SU-DHL-6 (cell line): ENCODE measurements at regions not wholly inside any gene's neighbourhood (a gene's known extent, or its start where the extent isn't known, plus 50 kb on each side); places are given as distances from the start of the nearest gene placed in this dataset.

ENCODE experiments used
- CTCF ChIP-seq: fragments of 200-600 bp; sonication (generic); IDR thresholded peaks from one replicate; pipeline ENCODE4 v1.5.1; 2017; ENCODE audit warnings: antibody characterized with exemption, mild to moderate bottlenecking, low read length, moderate library complexity; ENCODE audit not compliant: insufficient read depth, poor library complexity, severe bottlenecking
- EZH2phosphoT487 ChIP-seq: fragments of 200-600 bp; sonication (generic), shearing (Covaris generic); conservative IDR thresholded peaks from 2 replicates; pipeline ENCODE4 v1.6.1; 2018; ENCODE audit warnings: mild to moderate bottlenecking, antibody characterized with exemption, low read length, moderate library complexity, mixed read lengths

DNA sequence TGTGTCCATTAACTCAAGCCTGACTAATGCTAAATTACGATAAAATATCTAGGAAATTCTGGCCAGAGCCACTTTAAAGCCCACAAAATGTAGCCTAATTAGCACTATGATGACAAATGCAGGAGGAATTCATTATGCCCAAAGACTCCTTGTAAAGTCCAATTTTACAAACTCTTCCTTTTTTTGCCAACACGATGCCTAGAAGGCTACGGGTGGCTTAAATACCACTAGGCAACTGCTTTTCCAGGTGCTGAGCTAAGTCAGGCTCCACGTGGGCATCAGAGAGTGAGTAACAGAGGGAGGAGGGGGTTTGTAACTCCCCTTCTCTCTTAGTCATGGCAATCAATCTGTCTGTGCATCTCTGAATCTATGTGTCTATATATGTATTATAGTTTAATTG is 172.4 kb upstream of the NTF3 start:
- no peak for TF ChIP-seq CTCF
- TF ChIP-seq EZH2phosphoT487: no peak
